HCT116 (cell line): ENCODE measurements at regions not wholly inside any gene's neighbourhood (a gene's known extent, or its start where the extent isn't known, plus 50 kb on each side); places are given as distances from the start of the nearest gene placed in this dataset.

Experiments used
- ATAC-seq: fragments of 200-7000 bp; cut with Tn5 transposase; 2 replicates; pipeline ENCODE4 v1.9.1; 2020; ENCODE audit warnings: mild to moderate bottlenecking, moderate library complexity
- BruUV-seq: library from RNA; stranded (reverse); fragments of 400-500 nt; replicated peaks from 2 replicates; lab custom pipeline; 2021; lab: Mats Ljungman, UMichigan
- CTCF ChIA-PET: fragments of 300-600 bp; sonication (Branson Sonifier 250); formaldehyde crosslinking; loops from one replicate; lab custom pipeline; 2021; ENCODE audit warnings: antibody characterized with exemption; lab: Charles Lee
- POLR2A ChIA-PET: fragments of 300-600, 350-600 bp; sonication (Branson Sonifier 250); formaldehyde crosslinking; loops from one replicate; lab custom pipeline; 2021; ENCODE audit warnings: antibody characterized with exemption; lab: Charles Lee
- RAD21 ChIA-PET, 2 experiments: fragments of 300-600 bp; sonication (Branson Sonifier 250); formaldehyde crosslinking; loops; one replicate each; lab custom pipeline; 2023; ENCODE audit warnings: low total read pairs in 2 of 2; ENCODE audit not compliant: uncharacterized antibody in 2 of 2, unreplicated experiment in 2 of 2, low non-redundant PET in 1 of 2; lab: Charles Lee
- DNase-seq: peaks from one replicate; pipeline ENCODE4 v3.0.0-alpha.2; 2010; ENCODE audit warnings: low read depth, low spot score
- H2AFZ ChIP-seq: fragments of 200-600 bp; shearing (Covaris generic), sonication (generic); 2 replicates; pipeline ENCODE4 v1.6.1; 2017; ENCODE audit warnings: low read depth, mixed run types, mixed read lengths, antibody characterized with exemption, low read length; ENCODE audit not compliant: poor library complexity, severe bottlenecking
- H3K27ac ChIP-seq: 2 replicates; pipeline ENCODE4 v1.5.1; 2012; ENCODE audit warnings: low read depth, low read length
- H3K27me3 ChIP-seq: fragments of 200-600 bp; sonication (generic); 2 replicates; pipeline ENCODE4 v1.6.1; 2016; ENCODE audit warnings: mixed run types, low read length, mixed read lengths; ENCODE audit not compliant: insufficient read depth
- H3K36me3 ChIP-seq, 2 experiments: fragments of 200-500 bp in 1 of 2; fragments of 200-600 bp in 1 of 2; sonication (Bioruptor generic) in 1 of 2; sonication (generic) in 1 of 2; 2 replicates each; pipeline versions ENCODE4 v1.5.1 to v1.6.1; 2014 to 2016; ENCODE audit warnings: low read length in 2 of 2, inconsistent platforms in 1 of 2, mixed read lengths in 1 of 2, mixed run types in 1 of 2; ENCODE audit not compliant: insufficient read depth in 2 of 2, control insufficient read depth in 1 of 2
- H3K4me1 ChIP-seq, 2 experiments: fragments of 200-600 bp in 1 of 2; sonication (generic) in 1 of 2; 2 replicates each; pipeline versions ENCODE4 v1.5.1 to v1.6.1; 2012 to 2017; ENCODE audit warnings: low read length in 2 of 2, inconsistent platforms in 1 of 2, mild to moderate bottlenecking in 1 of 2, mixed read lengths in 1 of 2, mixed run types in 1 of 2, moderate library complexity in 1 of 2; ENCODE audit not compliant: insufficient read depth in 2 of 2, control insufficient read depth in 1 of 2
- H3K4me2 ChIP-seq: fragments of 200-600 bp; sonication (generic); 2 replicates; pipeline ENCODE4 v1.6.1; 2017; ENCODE audit warnings: mixed run types, low read length, mixed read lengths
- H3K4me3 ChIP-seq, 2 experiments: fragments of 200-600 bp in 1 of 2; sonication (generic) in 1 of 2; replicated peaks in 1 of 2; 2 replicates each; pipeline ENCODE4 v1.5.1; 2011 to 2016; ENCODE audit warnings: low read length in 2 of 2, control low read depth in 1 of 2, low read depth in 1 of 2, mild to moderate bottlenecking in 1 of 2, mixed read lengths in 1 of 2, mixed run types in 1 of 2
- H3K79me2 ChIP-seq: fragments of 200-600 bp; sonication (generic); 2 replicates; pipeline ENCODE4 v1.6.1; 2017; ENCODE audit warnings: mild to moderate bottlenecking, mixed run types, low read length, moderate library complexity, mixed read lengths; ENCODE audit not compliant: insufficient read depth
- H3K9ac ChIP-seq: fragments of 200-600 bp; sonication (generic); 2 replicates; pipeline ENCODE4 v1.6.1; 2016; ENCODE audit warnings: low read length, mixed read lengths
- H3K9me2 ChIP-seq: fragments of 200-600 bp; sonication (generic), shearing (Covaris generic); 2 replicates; pipeline ENCODE4 v1.6.1; 2017; ENCODE audit warnings: mixed run types, mild to moderate bottlenecking, moderate library complexity; ENCODE audit not compliant: insufficient read depth
- H3K9me3 ChIP-seq, 2 experiments: fragments of 200-500 bp in 1 of 2; fragments of 200-600 bp in 1 of 2; sonication (Bioruptor generic) in 1 of 2; sonication (generic) in 1 of 2; 2 replicates each; pipeline ENCODE4 v1.6.1; 2014 to 2017; ENCODE audit warnings: low read length in 2 of 2, mixed read lengths in 2 of 2, inconsistent platforms in 1 of 2, low read depth in 1 of 2, mild to moderate bottlenecking in 1 of 2, mixed run types in 1 of 2, moderate library complexity in 1 of 2; ENCODE audit not compliant: control insufficient read depth in 1 of 2, insufficient read depth in 1 of 2
- H4K20me1 ChIP-seq: fragments of 200-600 bp; sonication (generic), shearing (Covaris generic); 2 replicates; pipeline ENCODE4 v1.6.1; 2017; ENCODE audit warnings: mixed run types, mild to moderate bottlenecking, moderate library complexity; ENCODE audit not compliant: insufficient read depth
- EZH2 ChIP-seq: fragments of 200-600 bp; sonication (generic); IDR thresholded peaks from 2 replicates; pipeline ENCODE4 v1.6.1; 2017; ENCODE audit warnings: antibody characterized with exemption, mixed run types
- POLR2A ChIP-seq: IDR thresholded peaks from 2 replicates; pipeline ENCODE4 v1.7.0; 2011; ENCODE audit warnings: borderline replicate concordance; ENCODE audit not compliant: insufficient read depth, insufficient read length; ENCODE audit errors: extremely low read depth
- POLR2AphosphoS5 ChIP-seq: IDR thresholded peaks from 2 replicates; pipeline ENCODE4 v1.6.1; 2011; ENCODE audit warnings: mild to moderate bottlenecking, low read depth, low read length, moderate library complexity
- RAD21 ChIP-seq: IDR thresholded peaks from 2 replicates; pipeline ENCODE4 v1.6.1; 2012; ENCODE audit warnings: low read depth, mild to moderate bottlenecking
- SRF ChIP-seq: IDR thresholded peaks from 2 replicates; pipeline ENCODE4 v1.6.1; 2012; ENCODE audit warnings: low read depth
- TCF7L2 ChIP-seq: IDR thresholded peaks from 2 replicates; pipeline ENCODE4 v1.7.0; 2011; ENCODE audit warnings: borderline replicate concordance, inconsistent platforms; ENCODE audit not compliant: insufficient read depth, insufficient read length; ENCODE audit errors: extremely low read depth
- ZFX ChIP-seq: fragments of 450-650 bp; IDR thresholded peaks from 2 replicates; pipeline ENCODE4 v1.6.1; 2017
- intact Hi-C: fragments of 100-400 bp; cut with micrococcal nuclease; formaldehyde crosslinking; loops from 2 replicates; pipeline ENCODE4 v1.10.0; 2022
- TF ChIP-seq, protein P1 (sequence below): IDR thresholded peaks from 2 replicates; pipeline ENCODE4 v1.6.1; 2012
- TF ChIP-seq, protein P2 (sequence below), 3 experiments: fragments of 200-600 bp in 1 of 3; sonication (generic) in 1 of 3; IDR thresholded peaks in 2 of 3; conservative IDR thresholded peaks in 1 of 3; 2 replicates each; pipeline ENCODE4 v1.5.1; 2012 to 2017; ENCODE audit warnings: low read depth in 2 of 3, low read length in 2 of 3, antibody characterized with exemption in 1 of 3, borderline replicate concordance in 1 of 3, control low read depth in 1 of 3, mild to moderate bottlenecking in 1 of 3, mixed read lengths in 1 of 3, mixed run types in 1 of 3, moderate library complexity in 1 of 3; ENCODE audit not compliant: insufficient read depth in 1 of 3

DNA sequence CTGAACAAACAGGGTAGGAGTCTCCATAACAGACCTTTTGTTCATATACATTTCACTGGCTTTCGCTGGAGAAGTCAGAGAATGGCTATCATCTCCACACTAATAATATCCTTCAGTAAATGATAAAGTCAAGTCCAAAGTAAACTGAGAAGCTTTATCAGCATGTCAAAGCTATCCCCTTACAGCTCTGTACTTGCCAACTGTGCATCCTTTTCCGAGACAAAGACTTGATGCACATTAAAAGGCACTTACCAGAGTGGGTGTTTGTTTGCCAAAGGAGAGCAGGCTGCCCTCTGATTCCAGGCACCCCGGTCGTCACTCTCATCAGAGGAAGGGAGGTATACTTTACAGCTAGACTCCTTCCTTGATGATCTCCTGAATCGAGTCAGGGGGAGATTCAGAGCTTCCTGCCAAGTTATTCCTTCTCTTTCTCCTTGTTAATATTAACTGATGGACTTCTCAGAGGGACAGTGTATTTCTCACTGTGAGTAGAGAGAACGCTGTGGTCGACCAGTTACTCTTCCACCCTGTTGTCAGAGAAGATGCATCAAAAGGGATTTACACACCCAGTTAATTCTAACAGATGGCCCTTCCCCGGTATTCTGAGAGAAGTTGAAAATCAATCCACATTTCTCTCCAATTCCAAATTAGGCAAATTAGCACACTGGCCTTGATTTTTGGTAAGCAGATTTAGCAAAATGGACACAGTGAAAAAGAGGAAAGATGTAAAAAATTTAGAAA, 504.7 kb upstream of the NR2F2 start:
- ChIA-PET RAD21 (no interaction called here), POLR2A (no interaction called here), CTCF (no interaction called here)
- intact Hi-C loops = no loop called here
- DNase-seq (no peak), ATAC-seq (no peak)
- Histone ChIP-seq H3K9me3 (no peaks in the 10 kb centered on the region), H3K9me2 (no peaks in the 10 kb centered on the region), H4K20me1 (no peaks in the 10 kb centered on the region), H3K36me3 (no peaks in the 10 kb centered on the region), H3K4me2 (no peak overlapping the region), H3K27ac (no peak overlapping the region), H2AFZ (no peak overlapping the region), H3K27me3 (no peaks in the 10 kb centered on the region), H3K4me3 (no peak overlapping the region), H3K79me2 (no peaks in the 10 kb centered on the region), H3K4me1 (no peaks in the 10 kb centered on the region), H3K9ac (no peak overlapping the region)
- BruUV-seq = no TSS peak
- TF ChIP-seq TCF7L2 (no peak), ZFX (no peak), EZH2 (no peak), POLR2A (no peak), POLR2AphosphoS5 (no peak), SRF (no peak)

DNA sequence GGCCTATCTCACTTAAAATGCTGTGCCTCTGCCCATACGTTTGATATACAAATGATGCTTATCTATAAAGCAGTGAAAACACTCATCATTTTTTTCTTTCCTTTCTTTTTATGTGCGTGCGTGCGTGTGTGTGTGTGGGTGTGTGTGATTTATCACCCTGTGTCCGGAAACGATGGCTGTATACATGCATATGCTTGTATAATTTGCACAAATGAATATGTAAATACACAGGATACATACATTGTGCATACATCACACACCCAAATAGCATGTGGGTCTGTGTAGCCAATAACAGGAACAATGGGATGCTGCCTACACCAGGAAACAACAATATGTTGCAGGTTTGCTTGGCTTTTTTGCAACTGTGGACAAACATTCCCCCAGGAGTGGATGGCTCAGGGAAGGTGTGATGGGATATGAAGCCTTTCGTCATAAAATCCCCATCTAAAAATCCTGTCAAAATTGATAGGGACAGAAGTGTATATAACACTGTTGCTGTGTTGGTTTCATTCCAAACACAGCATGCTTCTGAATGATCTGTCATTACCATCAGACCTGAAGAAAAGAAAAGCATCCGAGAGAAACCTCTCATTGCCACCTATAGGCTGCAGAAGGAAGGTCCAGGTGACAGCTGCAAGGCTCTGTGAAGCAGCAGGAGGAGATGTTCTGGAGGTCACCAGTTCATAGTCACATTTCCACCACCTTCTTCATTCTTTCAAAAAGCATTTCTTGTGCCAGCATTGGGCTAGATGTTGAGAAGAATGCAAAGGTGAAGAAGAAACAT, 503.9 kb upstream of the NR2F2 start:
- no peaks in the 10 kb centered on the region for H3K4me1 ChIP-seq
- no peak overlapping the region for H3K9ac ChIP-seq
- no TSS peak for BruUV-seq
- H3K79me2 ChIP-seq = no peaks in the 10 kb centered on the region
- ChIA-PET RAD21 (no interaction called here), CTCF (no interaction called here), POLR2A (no interaction called here)
- no peaks in the 10 kb centered on the region for H3K9me3 ChIP-seq
- no peaks in the 10 kb centered on the region for H4K20me1 ChIP-seq
- no peaks in the 10 kb centered on the region for H3K36me3 ChIP-seq
- no peaks in the 10 kb centered on the region for H3K9me2 ChIP-seq
- ATAC-seq (peak; percentile 84), DNase-seq (no peak)
- H3K4me3 ChIP-seq = no peak overlapping the region
- H3K27me3 ChIP-seq = no peaks in the 10 kb centered on the region
- no peak overlapping the region for H3K4me2 ChIP-seq
- TF ChIP-seq, protein P1, sequence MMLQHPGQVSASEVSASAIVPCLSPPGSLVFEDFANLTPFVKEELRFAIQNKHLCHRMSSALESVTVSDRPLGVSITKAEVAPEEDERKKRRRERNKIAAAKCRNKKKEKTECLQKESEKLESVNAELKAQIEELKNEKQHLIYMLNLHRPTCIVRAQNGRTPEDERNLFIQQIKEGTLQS = no peak
- TF ChIP-seq, protein P2, sequence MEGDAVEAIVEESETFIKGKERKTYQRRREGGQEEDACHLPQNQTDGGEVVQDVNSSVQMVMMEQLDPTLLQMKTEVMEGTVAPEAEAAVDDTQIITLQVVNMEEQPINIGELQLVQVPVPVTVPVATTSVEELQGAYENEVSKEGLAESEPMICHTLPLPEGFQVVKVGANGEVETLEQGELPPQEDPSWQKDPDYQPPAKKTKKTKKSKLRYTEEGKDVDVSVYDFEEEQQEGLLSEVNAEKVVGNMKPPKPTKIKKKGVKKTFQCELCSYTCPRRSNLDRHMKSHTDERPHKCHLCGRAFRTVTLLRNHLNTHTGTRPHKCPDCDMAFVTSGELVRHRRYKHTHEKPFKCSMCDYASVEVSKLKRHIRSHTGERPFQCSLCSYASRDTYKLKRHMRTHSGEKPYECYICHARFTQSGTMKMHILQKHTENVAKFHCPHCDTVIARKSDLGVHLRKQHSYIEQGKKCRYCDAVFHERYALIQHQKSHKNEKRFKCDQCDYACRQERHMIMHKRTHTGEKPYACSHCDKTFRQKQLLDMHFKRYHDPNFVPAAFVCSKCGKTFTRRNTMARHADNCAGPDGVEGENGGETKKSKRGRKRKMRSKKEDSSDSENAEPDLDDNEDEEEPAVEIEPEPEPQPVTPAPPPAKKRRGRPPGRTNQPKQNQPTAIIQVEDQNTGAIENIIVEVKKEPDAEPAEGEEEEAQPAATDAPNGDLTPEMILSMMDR (IDR thresholded peaks at IDR 0.05 in 2 of 3, conservative IDR thresholded peaks at IDR 0.05 in 1 of 3; ENCODE audit: borderline replicate concordance in 1 of 3, insufficient read depth in 1 of 3, low read depth in 2 of 3, low read length in 2 of 3) = peak; percentile 25 to 50 (median 38); a peak in 5 of 6 replicates
- peak; percentile 54 for TF ChIP-seq RAD21
- no peak overlapping the region for H2AFZ ChIP-seq
- H3K27ac ChIP-seq = no peak overlapping the region
- intact Hi-C loops = no loop called here
